Medulla oblongata (tissue), 1 donor: ENCODE measurements at regions not wholly inside any gene's neighbourhood (a gene's known extent, or its start where the extent isn't known, plus 50 kb on each side); places are given as distances from the start of the nearest gene placed in this dataset.

Source experiments
- DNase-seq: peaks from one replicate; pipeline ENCODE4 v3.0.0-alpha.2; 2015; ENCODE audit errors: extremely low spot score

DNA sequence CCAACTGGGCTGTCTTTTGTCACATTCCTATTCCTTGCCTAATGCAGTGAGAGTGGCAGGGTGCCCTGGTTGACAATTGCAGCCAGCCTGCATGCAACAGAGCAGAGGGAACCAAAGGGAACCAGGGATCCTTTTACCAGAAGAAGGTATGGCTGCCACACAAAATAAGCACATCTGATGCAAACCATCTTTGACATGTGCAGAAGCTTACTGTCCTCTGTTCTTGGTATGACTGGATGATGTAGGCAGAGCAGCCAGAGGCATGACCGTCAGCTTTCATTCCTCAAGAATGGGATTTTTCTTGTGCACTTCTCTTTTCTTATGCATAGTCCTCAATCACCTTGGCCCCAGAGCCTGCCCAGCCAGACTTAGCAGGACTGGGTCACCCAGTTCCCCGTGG is 116.1 kb downstream of the UQCRFS1 start:
- no peak for DNase-seq

DNA sequence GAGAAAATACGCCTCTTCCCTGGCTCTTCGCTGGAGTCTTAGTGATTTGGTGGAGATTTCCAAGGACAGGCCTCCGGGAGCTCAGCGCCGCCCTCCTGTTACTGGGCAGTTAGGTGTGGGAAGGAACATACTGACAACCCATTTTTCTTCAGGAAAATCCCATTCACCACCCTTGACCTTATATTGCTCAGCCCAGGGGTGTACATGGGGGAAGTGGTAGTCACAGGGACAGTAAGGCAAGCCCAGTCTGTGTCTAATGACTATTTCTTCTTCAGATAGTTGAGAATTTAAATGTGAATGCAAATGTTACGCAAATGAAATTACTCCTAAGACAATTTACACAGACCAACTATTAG is 119.4 kb downstream of the UQCRFS1 start:
- no peak for DNase-seq

DNA sequence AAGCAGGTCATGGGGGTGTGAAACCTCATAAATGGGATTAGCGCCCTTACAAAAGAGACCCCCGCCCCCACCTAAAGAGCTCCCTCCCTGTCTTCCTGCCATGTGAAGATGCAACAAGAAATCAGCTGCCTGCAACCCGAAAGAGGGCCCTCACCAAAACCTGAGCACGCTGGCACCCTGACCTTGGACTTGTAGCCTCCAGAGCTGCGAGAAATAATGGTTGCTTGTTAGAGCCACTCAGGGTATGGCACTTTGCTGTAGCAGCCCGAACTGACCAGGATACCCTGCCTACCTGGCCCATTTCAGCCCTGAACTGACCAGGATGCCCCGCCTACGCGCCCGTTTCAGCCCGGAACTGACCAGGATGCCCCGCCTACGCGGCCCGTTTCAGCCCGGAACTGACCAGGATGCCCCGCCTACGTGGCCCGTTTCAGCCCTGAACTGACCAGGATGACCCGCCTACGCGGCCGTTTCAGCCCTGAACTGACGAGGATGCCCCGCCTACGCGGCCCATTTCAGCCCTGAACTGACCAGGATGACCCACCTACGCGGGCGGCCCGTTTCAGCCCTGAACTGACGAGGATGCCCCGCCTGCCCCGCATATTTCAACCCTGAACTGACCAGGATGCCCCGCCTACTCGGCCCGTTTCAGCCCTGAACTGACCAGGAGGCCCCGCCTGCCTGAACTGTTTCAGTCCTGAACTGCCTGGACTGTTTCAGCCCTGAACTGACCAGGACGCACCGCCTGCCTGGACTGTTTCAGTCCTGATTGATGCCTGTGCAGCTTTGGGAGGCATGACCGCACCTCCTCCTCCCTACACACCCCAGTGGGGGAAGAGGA is 120.0 kb downstream of the UQCRFS1 start:
- DNase-seq, result no peak

DNA sequence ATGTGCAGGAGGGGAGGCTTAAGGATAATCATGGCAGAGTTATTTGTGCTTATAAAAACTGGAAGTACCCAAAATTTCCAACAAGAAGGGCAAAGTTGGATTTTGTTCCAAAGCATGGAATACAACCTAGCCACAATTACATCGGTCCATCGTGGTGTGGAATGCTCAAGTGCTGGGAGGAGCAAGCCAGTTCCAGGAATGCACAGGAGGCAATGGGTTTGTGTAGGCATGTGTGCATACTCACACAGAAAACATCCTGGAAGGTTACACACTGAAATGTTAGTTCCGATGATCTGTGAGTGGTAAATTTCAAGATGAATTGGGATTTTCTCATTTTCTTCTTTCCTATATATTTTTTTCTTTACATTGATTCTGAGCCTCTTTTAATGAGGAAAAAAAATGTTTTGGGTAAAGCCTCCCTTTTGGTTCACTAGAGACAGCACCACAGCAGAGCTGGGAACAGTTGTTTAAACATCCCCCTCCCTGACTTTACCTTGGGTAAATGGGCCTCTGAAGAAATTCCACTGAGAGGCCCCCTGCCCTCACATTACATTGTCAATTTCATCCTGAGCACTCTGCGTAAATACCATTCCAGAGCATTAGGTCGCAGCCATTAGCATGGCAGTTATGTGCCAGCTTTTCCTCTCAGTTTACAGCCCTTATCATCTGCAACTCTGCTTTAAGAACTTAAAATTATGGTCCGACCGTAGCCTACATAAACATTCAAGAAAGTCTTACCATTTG is 122.0 kb downstream of the UQCRFS1 start:
- DNase-seq, result no peak

DNA sequence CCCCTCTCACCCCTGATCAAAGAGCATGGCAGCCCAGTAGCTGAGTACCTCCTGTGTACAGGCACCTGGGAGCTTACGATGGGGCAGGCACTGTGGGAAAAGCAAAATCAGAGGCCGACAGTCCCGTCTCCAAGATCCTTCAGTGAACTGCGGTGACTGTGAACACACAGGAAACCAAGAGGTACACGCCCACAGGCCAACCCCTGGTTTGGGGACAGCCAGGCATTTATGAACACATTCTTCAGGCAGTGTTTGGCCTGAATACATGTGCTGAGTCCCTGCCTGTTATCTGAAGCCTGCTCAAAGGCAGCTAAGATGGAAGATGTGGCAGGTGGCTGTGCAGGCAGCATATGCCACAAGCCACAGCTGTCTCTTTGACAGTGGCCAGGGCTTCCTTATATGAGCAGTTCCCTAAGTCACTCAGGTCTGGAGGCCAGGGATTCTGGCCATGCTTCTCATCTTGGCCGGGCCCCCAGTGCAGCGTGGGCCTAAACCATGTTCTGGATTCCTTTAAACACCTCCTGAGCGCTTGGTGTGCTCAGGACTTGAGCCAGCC is 123.6 kb downstream of the UQCRFS1 start:
- DNase-seq, result no peak

DNA sequence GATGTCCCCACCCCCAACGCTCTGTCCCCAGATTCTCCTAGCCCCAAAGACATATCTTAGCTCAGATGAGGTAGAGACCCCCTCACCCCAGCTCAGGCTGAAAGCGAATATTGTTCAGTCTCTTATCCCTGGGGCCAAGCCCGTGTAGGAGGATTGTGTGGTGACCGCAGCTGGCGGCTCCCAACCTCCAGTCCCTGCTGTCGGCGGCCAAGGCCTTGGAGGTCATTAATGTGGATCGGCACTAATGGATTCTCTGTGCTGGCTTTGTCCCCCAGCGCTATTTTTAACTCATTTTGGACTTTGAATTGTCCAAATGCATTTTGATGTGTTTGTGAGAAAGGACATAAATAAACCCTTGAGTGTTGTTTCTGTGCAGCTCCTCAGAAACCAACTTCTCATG is 124.2 kb downstream of the UQCRFS1 start:
- DNase-seq, result peak; percentile 8

DNA sequence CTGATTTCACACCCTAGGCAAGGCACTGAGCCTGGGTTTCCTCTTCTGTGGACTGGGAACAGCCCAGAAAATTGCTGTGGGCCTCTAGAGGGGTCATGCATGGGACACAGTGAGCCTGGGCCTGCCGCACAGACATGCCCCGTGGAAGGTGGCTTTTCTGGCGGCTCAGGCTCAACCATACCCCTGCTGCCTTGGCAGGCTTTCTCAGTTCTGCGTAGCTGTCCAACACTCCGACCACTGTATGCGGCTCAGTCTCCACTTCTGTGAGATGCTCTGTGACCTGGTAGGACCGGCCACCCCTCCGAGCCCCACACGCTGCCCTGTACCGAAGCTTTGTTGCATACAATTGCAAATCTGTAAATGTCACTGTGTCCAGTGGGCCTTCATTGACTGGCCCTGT is 126.3 kb downstream of the UQCRFS1 start:
- no peak for DNase-seq

DNA sequence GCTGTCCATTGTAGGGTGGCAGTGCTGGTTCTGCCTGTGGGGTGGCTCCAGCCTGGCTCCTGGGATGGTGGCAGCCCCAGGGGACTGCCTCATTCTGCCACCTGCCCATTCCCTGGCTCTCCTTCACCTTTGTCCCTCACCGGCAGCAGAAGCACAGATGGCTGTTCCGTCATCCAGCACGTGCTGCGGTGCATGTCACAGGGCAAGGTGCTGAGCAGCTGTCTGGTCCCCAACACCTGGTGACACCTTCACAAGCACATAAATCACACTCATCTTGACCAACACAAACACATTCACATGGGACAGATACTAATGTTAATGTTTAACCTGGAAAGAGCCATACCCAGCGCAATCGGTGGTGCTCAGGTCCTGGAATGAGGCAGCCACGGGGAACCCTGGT is 126.8 kb downstream of the UQCRFS1 start:
- DNase-seq, result no peak

DNA sequence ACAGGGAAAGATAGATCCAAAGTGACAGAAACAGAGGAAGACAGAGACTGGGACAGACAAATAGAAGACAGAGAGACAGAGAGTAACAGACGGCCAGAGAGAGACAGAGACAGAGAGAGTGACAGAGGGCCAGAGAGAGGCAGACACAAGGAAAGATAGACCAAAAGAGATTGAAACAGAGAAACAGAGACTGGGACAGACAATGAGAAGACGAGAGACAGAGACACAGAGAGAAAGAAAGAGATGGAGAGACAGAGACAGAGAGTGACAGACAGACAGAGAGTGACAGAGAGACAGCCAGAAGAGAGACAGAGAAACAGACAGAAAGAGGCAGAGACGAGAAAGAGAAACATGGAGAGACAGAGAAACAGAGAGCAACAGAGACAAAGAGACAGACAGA is 127.3 kb downstream of the UQCRFS1 start:
- no peak for DNase-seq

DNA sequence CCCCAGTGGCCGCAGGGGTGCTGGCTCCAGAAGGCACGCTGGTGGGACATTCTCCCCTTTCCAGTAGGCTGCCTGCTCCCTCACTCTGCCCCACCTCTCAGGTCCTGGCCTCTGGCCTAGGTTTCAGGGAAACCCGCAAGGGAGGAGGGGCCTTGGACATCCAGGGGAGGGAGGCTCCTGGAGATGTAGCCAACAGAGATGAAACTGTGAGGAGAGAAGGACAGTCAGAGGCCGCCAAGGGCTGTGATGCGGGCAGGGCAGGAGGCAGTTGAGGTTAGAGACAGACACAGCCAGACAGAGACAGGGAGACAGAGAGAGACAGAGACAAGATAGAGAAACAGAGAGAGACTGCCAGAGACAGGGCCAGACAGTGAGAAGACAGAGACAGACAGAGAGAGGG is 127.7 kb downstream of the UQCRFS1 start:
- no peak for DNase-seq

DNA sequence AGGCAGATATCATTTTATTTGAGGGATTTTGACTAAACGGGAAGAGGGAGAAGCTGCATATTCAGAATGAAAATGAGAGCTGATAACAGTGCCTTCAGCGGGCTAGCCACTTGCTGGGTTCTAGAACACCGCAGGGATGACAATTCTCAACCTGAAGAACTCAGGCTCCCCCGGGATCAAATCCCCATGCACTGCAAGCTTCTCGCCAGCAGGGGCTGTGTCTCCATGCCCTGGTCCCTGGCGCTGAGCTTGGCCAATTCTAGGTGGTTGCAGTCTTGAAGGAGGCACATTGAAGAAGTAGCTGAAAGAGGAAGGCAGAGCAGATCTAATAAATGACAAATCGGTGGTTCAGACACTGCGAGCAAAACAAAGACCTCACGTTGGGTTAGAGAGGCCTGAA is 128.7 kb downstream of the UQCRFS1 start:
- no peak for DNase-seq

DNA sequence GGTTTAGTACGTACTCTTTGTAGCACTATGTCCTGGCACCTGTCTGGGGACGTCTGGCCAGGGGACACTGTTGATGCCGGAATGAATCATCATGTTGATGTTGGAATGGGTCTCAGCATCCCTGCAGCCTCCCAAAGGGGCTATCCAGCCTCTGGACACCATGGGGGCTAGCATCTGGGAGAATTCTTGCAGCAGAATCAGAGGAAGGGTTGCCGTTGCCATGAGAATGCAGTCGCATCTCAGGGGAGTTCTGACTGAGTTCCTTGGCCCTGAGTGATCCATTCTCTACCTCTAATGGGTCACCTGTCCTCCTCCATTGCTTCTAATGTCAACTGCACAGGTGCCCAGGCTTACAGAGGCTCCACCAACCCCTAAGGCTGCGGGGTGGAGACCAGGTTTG is 129.1 kb downstream of the UQCRFS1 start:
- no peak for DNase-seq

DNA sequence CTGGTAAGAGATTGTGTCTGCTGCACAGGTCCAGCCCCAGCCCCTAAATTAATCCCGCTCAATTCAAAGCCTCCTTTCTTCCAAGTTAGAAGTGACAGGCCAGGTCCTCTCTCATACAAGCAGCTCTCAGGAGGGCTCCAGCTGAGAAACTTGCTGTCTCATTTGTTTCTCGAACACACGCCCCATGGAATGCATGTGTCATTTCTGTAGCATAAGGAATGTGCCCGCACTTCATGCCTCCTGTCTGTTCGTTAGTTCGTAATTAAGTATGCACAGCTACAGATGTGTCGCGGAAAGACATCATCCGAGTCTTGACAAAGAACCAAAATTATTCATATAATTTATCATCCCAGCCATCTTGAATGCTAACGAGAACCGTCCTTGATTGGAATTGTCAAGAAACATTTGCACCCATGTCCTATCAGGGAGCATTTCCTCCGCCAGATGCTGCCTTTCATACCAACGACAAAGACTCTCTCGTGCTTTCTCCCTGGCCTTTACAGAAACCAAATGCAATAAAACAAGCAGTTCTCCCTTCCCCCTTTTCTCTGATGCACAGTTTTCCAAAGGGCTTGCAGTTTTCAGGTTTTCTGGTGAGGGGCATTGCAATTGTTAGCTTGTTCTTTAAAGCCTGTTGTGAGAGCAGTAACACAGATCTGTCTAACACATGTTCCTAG is 133.5 kb downstream of the UQCRFS1 start:
- no peak for DNase-seq

DNA sequence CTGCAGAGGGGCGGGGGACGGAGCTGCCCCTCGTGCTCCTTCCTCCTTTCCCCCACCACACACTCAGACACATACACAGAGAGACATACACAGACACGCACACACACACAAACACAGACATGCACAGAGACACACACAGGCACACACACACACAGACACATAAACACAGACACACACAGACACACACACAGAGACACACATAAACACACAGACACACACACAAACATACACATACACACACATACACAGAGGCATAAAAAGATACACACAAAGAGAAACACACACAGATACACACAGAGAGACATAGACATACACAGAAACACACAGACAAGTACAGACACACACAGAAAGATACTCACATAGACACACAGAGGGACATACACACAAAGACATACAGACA is 136.0 kb downstream of the UQCRFS1 start:
- DNase-seq, result no peak

DNA sequence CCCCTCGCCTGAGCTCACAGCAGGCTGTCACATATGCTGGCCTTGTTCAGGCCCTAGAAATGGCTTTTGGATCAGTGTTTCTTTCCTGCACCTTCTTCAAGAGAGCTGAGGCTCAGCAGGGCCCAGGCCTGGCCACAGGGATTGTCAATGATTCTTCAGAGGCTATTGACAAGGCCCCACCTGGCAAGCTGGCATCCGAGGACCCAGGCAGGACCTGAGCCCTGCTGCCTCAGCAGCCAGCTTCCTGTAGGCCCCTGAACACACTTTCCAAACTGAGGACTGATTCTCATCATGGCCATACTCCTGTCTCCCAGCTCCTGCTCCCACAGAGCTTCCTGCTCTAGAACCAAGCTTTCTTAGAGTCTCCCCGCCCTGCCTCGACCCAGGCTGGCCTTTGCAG is 136.8 kb downstream of the UQCRFS1 start:
- no peak for DNase-seq

DNA sequence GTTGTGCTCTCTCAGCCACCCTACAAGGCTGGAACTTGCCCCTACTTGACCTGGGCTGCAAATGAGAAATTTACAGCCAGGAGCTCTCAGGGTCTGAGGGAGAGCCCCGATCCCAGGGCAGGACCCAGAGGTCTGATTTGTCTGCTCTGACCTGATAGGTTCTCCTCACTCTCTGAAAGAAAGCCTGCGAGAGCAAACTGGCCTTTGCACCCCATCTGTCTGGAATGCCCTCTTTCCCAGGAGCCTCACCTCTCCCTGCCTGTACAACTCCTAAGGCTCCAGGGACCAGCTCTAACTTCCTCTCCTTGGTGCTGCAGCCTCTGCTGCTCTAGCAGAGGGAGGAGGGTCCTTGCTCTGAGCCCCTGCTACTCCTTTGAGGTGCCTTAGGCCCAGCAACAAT is 137.8 kb downstream of the UQCRFS1 start:
- DNase-seq, result no peak

DNA sequence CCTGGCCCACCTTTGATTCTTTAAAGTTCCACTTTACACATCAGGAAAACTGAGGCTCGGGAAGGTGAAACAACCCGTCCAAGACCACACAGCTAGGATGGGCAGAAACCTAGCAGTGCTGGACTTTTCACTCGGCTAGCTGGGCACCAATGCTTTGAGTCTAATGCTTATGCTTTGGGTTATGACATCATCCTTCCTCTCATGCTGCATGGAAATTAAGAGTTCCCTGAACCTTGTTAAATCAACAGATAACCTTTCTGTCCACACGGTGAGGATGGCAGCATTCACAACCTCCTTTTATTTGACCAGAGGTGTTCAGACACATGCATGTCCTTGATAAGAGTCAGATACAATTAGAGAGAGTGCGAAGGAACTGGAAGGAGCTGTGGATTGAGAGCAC is 138.4 kb downstream of the UQCRFS1 start:
- no peak for DNase-seq

DNA sequence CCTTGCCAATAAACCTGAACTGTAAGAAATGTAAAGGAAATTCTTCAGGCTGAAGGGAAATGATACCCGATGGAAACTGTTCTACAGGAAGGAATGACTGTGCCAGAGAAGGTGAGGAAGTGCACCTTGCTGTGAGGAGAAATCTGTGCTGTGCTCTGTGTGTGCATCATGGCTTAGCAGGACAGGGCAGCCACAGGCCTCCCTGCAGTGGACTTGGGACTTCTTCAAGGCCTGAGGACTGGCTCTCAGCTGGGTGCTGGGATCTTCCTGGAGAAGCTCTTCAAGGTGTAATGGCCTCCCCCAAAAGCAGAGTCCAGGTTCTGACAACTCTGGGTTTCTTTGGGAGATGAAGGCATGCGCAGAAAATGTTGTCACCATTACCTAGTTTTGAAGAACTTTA is 145.1 kb downstream of the UQCRFS1 start:
- no peak for DNase-seq

DNA sequence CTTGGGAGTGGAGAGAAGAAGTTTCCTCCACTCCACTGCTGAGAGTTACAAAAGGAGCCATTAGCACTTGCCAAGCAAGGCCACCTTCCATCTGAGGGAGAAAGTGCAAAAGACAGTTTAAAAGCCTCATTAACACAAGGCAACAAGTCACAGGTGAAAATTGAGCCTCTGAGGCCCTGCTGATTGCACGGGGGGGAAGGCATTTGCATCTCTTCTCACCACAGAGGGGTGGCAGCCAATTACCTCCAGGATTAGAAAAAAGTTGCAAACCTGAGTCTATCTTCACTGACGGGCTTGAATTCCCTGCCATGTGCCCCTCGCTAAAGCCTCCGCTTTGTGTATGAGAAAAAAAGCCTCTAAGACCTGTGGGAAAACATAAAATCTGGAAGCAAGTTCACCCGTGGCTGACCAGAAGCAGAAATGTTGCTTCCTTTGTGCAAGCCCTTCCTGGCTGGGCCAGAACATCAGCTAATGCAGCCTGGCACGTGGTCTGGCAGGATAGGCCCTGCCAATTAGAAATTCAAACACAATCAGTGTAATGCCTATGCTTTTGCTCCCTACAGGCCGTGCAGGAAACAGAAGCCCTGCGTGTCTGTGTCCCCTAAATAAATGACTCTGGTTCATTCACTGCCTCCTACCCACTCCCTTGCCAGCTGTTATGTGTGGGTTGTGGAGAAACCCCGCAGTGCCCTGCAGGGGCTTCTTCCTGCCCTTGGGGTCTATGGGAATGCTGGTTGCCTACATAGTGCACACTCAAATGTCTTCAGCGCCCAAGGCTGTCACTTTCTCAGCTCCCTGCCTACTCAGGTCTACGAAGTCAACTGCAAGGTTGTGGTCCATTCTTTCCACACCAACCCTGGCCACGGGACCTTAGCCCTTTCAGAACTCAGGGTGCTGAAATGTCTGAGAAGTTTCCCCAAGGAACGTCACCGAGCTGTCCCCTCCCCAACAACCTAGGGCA is 150.2 kb downstream of the UQCRFS1 start:
- peak; percentile 4 for DNase-seq

DNA sequence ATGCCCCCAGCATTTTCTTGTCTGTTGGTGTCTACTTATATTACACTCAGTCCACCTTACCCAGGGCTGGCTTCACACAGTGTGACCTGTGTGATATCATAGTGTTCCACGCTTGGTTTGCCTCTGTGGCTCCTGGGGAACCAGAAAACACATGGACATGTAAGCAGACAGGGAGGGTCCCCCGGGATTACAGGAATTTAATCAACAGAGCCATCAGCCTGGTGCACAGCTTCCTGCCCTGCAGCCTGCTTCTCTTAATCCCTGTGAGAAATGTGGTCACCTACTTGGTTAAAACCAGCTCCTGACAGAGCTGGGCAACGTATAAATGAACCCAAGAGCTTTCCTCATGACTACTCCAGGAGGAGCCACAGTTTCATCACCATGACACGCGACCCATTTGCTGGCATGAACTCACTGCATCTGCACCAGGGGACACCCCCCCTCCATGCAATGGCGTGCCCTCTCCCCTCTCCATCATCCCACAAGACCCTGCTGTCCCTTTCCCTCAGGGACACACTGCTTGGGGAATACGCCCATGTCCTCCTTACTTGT is 152.1 kb downstream of the UQCRFS1 start:
- no peak for DNase-seq

DNA sequence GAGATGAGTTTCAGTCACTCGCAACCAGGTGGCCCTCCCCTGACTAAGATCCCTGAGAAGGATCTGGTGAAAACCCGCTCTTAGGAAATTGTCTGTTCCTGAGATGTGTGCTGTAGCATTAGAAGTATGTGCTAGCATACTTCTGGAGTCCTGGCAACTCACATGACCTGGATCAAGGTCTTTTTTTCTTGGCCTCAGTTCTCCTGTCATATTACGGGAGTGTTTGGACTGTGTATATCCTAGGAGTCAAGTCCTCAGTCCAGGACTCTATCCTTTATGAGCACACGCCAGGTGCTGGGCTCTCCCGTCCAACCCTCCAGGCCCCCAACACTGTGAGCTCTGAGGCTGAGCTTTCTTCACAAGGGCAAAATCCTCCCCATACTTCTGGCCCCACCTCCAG is 156.4 kb downstream of the UQCRFS1 start:
- no peak for DNase-seq
